GM23338 (cell line): ENCODE measurements at regions not wholly inside any gene's neighbourhood (a gene's known extent, or its start where the extent isn't known, plus 50 kb on each side); places are given as distances from the start of the nearest gene placed in this dataset.

Source experiments
- ATAC-seq: fragments of 200-7000 bp; cut with Tn5 transposase; 3 replicates; pipeline ENCODE4 v1.9.1; 2020
- DNase-seq: peaks from one replicate; pipeline ENCODE4 v3.0.0-alpha.2; 2015; ENCODE audit warnings: low spot score
- H2AFZ ChIP-seq: fragments of 200-600 bp; sonication (generic); 2 replicates; pipeline ENCODE4 v1.8.0; 2016; ENCODE audit warnings: antibody characterized with exemption, mild to moderate bottlenecking, moderate library complexity
- H3F3A ChIP-seq: fragments of 200-600 bp; sonication (generic); replicated peaks from 2 replicates; pipeline ENCODE4 v1.8.0; 2017; ENCODE audit warnings: antibody characterized with exemption, mixed run types, low read depth
- H3K27ac ChIP-seq: fragments of 200-600 bp; sonication (generic); 2 replicates; pipeline ENCODE4 v1.6.1; 2016; ENCODE audit warnings: low read depth
- H3K27me3 ChIP-seq: fragments of 200-600 bp; sonication (generic); 2 replicates; pipeline ENCODE4 v1.8.0; 2016; ENCODE audit warnings: mild to moderate bottlenecking, mixed run types, moderate library complexity; ENCODE audit not compliant: insufficient read depth
- H3K36me3 ChIP-seq: fragments of 200-600 bp; sonication (generic); 2 replicates; pipeline ENCODE4 v1.8.0; 2016; ENCODE audit warnings: mild to moderate bottlenecking; ENCODE audit not compliant: insufficient read depth
- H3K4me1 ChIP-seq: fragments of 200-600 bp; sonication (generic); 2 replicates; pipeline ENCODE4 v1.8.0; 2016; ENCODE audit warnings: mild to moderate bottlenecking, moderate library complexity; ENCODE audit not compliant: insufficient read depth
- H3K4me2 ChIP-seq: fragments of 200-600 bp; sonication (generic); 2 replicates; pipeline ENCODE4 v1.7.1; 2017; ENCODE audit warnings: mixed run types
- H3K4me3 ChIP-seq: fragments of 200-600 bp; sonication (generic); 2 replicates; pipeline ENCODE4 v1.6.1; 2016; ENCODE audit warnings: mixed run types
- H3K79me2 ChIP-seq: fragments of 200-600 bp; sonication (generic); replicated peaks from 2 replicates; pipeline ENCODE4 v1.8.0; 2017; ENCODE audit warnings: mild to moderate bottlenecking; ENCODE audit not compliant: insufficient read depth
- H3K9me2 ChIP-seq: fragments of 200-600 bp; sonication (generic); 2 replicates; pipeline ENCODE4 v1.8.0; 2017; ENCODE audit not compliant: insufficient read depth
- H4K20me1 ChIP-seq: fragments of 200-600 bp; sonication (generic); replicated peaks from 2 replicates; pipeline ENCODE4 v1.8.0; 2017; ENCODE audit warnings: mild to moderate bottlenecking; ENCODE audit not compliant: insufficient read depth
- H3K27ac Mint-ChIP-seq: 2 replicates; pipeline ENCODE4 v1.8.0; 2020; ENCODE audit warnings: inconsistent platforms, mild to moderate bottlenecking, moderate library complexity, mixed read lengths
- H3K27me3 Mint-ChIP-seq: 3 replicates; pipeline ENCODE4 v1.8.0; 2022; ENCODE audit warnings: low read depth, mild to moderate bottlenecking, moderate library complexity, mixed read lengths, inconsistent platforms; ENCODE audit not compliant: insufficient read depth, poor library complexity
- H3K36me3 Mint-ChIP-seq: 3 replicates; pipeline ENCODE4 v1.8.0; 2021; ENCODE audit warnings: low read depth, mild to moderate bottlenecking, inconsistent platforms, moderate library complexity, mixed read lengths
- H3K4me1 Mint-ChIP-seq: 3 replicates; pipeline ENCODE4 v1.8.0; 2020; ENCODE audit warnings: mild to moderate bottlenecking, inconsistent platforms, mixed read lengths
- H3K4me3 Mint-ChIP-seq: 3 replicates; pipeline ENCODE4 v1.8.0; 2021; ENCODE audit warnings: moderate library complexity, mild to moderate bottlenecking, inconsistent platforms, mixed read lengths
- H3K9me3 Mint-ChIP-seq: 3 replicates; pipeline ENCODE4 v1.8.0; 2020; ENCODE audit warnings: moderate library complexity, mild to moderate bottlenecking, inconsistent platforms, mixed read lengths
- CREB1 ChIP-seq: fragments of 250-450 bp; sonication (Bioruptor Pico); IDR thresholded peaks from 2 replicates; pipeline ENCODE4 v1.5.0; 2020; ENCODE audit warnings: low read depth, mild to moderate bottlenecking, moderate library complexity
- EZH2 ChIP-seq: fragments of 200-600 bp; sonication (generic); IDR thresholded peaks from one replicate; pipeline ENCODE4 v1.8.0; 2017; ENCODE audit warnings: antibody characterized with exemption, mild to moderate bottlenecking, low read depth; ENCODE audit not compliant: unreplicated experiment
- EZH2phosphoT487 ChIP-seq: fragments of 200-600 bp; sonication (generic); IDR thresholded peaks from one replicate; pipeline ENCODE4 v1.8.1; 2018; ENCODE audit warnings: antibody characterized with exemption; ENCODE audit not compliant: unreplicated experiment
- JUNB ChIP-seq: IDR thresholded peaks from one replicate; pipeline ENCODE4 v1.6.1; 2016; ENCODE audit warnings: antibody characterized with exemption; ENCODE audit not compliant: unreplicated experiment
- NANOG ChIP-seq: IDR thresholded peaks from 2 replicates; pipeline ENCODE4 v1.6.1; 2016; ENCODE audit warnings: antibody characterized with exemption, borderline replicate concordance
- POLR2AphosphoS5 ChIP-seq: IDR thresholded peaks from 2 replicates; pipeline ENCODE4 v1.6.1; 2016; ENCODE audit warnings: antibody characterized with exemption, low read depth
- STAT1 ChIP-seq: IDR thresholded peaks from one replicate; pipeline ENCODE4 v1.6.1; 2016; ENCODE audit warnings: antibody characterized with exemption; ENCODE audit not compliant: unreplicated experiment
- ZNF114 ChIP-seq: fragments of 250-450 bp; sonication (Bioruptor Pico); IDR thresholded peaks from 2 replicates; pipeline ENCODE4 v1.5.0; 2020; ENCODE audit warnings: mild to moderate bottlenecking, moderate library complexity
- ZNF331 ChIP-seq: fragments of 250-450 bp; sonication (Bioruptor Pico); IDR thresholded peaks from 2 replicates; pipeline ENCODE4 v1.5.0; 2020; ENCODE audit warnings: low read depth, mild to moderate bottlenecking, moderate library complexity
- TF ChIP-seq, protein P1 (sequence below): IDR thresholded peaks from one replicate; pipeline ENCODE4 v1.6.1; 2018; ENCODE audit warnings: antibody characterized with exemption; ENCODE audit not compliant: unreplicated experiment
- TF ChIP-seq, protein P2 (sequence below): fragments of 250-450 bp; sonication (Bioruptor Pico); IDR thresholded peaks from 2 replicates; pipeline ENCODE4 v1.5.0; 2020; ENCODE audit warnings: mild to moderate bottlenecking, moderate library complexity
- TF ChIP-seq, protein P3 (sequence below): IDR thresholded peaks from 2 replicates; pipeline ENCODE4 v1.6.1; 2016; ENCODE audit warnings: antibody characterized with exemption
- TF ChIP-seq, protein P4 (sequence below), 2 experiments: fragments of 200-600 bp in 1 of 2; sonication (generic) in 1 of 2; conservative IDR thresholded peaks; 2 replicates each; pipeline versions ENCODE4 v1.5.1 to v1.6.1; 2016 to 2017; ENCODE audit warnings: antibody characterized with exemption in 2 of 2, low read depth in 2 of 2, mild to moderate bottlenecking in 2 of 2, moderate library complexity in 1 of 2

DNA sequence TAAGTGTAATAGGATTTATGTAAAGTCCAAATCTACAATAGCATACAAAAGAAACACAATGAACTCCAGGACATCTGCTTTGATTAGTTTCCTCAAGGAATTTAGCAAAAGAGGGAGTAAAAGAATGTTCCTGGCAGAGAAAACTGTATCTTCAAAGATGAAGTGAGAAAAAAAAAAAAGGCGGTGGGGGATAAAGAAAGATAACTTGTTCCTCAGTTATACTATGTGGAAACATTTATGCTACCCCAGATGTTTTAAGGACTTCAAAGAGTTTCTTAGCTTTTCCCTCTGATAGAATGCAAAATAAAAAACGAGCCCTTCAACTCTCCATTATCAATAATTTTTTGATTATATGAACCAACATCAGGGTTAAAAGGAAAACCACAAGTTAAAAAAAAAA, 908.9 kb upstream of the ADGRL2 start:
- Mint-ChIP-seq H3K4me3 (no peak overlapping the region), H3K27me3 (no peaks in the 10 kb centered on the region), H3K9me3 (no peaks in the 10 kb centered on the region), H3K27ac (no peak overlapping the region), H3K36me3 (no peaks in the 10 kb centered on the region), H3K4me1 (peaks cover 23% of the 10 kb centered on the region)
- no peaks in the 10 kb centered on the region for H3K36me3 ChIP-seq
- no peaks in the 10 kb centered on the region for H3K27me3 ChIP-seq
- no peak for TF ChIP-seq NANOG
- TF ChIP-seq, protein P1, sequence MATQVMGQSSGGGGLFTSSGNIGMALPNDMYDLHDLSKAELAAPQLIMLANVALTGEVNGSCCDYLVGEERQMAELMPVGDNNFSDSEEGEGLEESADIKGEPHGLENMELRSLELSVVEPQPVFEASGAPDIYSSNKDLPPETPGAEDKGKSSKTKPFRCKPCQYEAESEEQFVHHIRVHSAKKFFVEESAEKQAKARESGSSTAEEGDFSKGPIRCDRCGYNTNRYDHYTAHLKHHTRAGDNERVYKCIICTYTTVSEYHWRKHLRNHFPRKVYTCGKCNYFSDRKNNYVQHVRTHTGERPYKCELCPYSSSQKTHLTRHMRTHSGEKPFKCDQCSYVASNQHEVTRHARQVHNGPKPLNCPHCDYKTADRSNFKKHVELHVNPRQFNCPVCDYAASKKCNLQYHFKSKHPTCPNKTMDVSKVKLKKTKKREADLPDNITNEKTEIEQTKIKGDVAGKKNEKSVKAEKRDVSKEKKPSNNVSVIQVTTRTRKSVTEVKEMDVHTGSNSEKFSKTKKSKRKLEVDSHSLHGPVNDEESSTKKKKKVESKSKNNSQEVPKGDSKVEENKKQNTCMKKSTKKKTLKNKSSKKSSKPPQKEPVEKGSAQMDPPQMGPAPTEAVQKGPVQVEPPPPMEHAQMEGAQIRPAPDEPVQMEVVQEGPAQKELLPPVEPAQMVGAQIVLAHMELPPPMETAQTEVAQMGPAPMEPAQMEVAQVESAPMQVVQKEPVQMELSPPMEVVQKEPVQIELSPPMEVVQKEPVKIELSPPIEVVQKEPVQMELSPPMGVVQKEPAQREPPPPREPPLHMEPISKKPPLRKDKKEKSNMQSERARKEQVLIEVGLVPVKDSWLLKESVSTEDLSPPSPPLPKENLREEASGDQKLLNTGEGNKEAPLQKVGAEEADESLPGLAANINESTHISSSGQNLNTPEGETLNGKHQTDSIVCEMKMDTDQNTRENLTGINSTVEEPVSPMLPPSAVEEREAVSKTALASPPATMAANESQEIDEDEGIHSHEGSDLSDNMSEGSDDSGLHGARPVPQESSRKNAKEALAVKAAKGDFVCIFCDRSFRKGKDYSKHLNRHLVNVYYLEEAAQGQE: no peak
- TF ChIP-seq, protein P2, sequence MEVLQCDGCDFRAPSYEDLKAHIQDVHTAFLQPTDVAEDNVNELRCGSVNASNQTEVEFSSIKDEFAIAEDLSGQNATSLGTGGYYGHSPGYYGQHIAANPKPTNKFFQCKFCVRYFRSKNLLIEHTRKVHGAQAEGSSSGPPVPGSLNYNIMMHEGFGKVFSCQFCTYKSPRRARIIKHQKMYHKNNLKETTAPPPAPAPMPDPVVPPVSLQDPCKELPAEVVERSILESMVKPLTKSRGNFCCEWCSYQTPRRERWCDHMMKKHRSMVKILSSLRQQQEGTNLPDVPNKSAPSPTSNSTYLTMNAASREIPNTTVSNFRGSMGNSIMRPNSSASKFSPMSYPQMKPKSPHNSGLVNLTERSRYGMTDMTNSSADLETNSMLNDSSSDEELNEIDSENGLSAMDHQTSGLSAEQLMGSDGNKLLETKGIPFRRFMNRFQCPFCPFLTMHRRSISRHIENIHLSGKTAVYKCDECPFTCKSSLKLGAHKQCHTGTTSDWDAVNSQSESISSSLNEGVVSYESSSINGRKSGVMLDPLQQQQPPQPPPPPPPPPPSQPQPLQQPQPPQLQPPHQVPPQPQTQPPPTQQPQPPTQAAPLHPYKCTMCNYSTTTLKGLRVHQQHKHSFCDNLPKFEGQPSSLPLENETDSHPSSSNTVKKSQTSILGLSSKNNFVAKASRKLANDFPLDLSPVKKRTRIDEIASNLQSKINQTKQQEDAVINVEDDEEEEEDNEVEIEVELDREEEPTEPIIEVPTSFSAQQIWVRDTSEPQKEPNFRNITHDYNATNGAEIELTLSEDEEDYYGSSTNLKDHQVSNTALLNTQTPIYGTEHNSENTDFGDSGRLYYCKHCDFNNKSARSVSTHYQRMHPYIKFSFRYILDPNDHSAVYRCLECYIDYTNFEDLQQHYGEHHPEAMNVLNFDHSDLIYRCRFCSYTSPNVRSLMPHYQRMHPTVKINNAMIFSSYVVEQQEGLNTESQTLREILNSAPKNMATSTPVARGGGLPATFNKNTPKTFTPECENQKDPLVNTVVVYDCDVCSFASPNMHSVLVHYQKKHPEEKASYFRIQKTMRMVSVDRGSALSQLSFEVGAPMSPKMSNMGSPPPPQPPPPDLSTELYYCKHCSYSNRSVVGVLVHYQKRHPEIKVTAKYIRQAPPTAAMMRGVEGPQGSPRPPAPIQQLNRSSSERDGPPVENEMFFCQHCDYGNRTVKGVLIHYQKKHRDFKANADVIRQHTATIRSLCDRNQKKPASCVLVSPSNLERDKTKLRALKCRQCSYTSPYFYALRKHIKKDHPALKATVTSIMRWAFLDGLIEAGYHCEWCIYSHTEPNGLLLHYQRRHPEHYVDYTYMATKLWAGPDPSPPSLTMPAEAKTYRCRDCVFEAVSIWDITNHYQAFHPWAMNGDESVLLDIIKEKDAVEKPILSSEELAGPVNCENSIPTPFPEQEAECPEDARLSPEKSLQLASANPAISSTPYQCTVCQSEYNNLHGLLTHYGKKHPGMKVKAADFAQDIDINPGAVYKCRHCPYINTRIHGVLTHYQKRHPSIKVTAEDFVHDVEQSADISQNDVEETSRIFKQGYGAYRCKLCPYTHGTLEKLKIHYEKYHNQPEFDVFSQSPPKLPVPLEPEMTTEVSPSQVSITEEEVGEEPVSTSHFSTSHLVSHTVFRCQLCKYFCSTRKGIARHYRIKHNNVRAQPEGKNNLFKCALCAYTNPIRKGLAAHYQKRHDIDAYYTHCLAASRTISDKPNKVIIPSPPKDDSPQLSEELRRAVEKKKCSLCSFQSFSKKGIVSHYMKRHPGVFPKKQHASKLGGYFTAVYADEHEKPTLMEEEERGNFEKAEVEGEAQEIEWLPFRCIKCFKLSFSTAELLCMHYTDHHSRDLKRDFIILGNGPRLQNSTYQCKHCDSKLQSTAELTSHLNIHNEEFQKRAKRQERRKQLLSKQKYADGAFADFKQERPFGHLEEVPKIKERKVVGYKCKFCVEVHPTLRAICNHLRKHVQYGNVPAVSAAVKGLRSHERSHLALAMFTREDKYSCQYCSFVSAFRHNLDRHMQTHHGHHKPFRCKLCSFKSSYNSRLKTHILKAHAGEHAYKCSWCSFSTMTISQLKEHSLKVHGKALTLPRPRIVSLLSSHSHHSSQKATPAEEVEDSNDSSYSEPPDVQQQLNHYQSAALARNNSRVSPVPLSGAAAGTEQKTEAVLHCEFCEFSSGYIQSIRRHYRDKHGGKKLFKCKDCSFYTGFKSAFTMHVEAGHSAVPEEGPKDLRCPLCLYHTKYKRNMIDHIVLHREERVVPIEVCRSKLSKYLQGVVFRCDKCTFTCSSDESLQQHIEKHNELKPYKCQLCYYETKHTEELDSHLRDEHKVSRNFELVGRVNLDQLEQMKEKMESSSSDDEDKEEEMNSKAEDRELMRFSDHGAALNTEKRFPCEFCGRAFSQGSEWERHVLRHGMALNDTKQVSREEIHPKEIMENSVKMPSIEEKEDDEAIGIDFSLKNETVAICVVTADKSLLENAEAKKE: no peak
- no peak for TF ChIP-seq ZNF331 (CRISPR knock-in tag)
- TF ChIP-seq CREB1 (CRISPR knock-in tag): no peak
- TF ChIP-seq STAT1: no peak
- no peak for TF ChIP-seq EZH2phosphoT487
- no peak for TF ChIP-seq EZH2
- TF ChIP-seq ZNF114 (CRISPR knock-in tag): no peak
- TF ChIP-seq JUNB: no peak
- TF ChIP-seq, protein P3, sequence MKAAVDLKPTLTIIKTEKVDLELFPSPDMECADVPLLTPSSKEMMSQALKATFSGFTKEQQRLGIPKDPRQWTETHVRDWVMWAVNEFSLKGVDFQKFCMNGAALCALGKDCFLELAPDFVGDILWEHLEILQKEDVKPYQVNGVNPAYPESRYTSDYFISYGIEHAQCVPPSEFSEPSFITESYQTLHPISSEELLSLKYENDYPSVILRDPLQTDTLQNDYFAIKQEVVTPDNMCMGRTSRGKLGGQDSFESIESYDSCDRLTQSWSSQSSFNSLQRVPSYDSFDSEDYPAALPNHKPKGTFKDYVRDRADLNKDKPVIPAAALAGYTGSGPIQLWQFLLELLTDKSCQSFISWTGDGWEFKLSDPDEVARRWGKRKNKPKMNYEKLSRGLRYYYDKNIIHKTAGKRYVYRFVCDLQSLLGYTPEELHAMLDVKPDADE: no peak
- TF ChIP-seq POLR2AphosphoS5: no peak
- TF ChIP-seq, protein P4, sequence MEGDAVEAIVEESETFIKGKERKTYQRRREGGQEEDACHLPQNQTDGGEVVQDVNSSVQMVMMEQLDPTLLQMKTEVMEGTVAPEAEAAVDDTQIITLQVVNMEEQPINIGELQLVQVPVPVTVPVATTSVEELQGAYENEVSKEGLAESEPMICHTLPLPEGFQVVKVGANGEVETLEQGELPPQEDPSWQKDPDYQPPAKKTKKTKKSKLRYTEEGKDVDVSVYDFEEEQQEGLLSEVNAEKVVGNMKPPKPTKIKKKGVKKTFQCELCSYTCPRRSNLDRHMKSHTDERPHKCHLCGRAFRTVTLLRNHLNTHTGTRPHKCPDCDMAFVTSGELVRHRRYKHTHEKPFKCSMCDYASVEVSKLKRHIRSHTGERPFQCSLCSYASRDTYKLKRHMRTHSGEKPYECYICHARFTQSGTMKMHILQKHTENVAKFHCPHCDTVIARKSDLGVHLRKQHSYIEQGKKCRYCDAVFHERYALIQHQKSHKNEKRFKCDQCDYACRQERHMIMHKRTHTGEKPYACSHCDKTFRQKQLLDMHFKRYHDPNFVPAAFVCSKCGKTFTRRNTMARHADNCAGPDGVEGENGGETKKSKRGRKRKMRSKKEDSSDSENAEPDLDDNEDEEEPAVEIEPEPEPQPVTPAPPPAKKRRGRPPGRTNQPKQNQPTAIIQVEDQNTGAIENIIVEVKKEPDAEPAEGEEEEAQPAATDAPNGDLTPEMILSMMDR (conservative IDR thresholded peaks at IDR 0.05; ENCODE audit: low read depth in 2 of 2): no peak
- no peak overlapping the region for H2AFZ ChIP-seq
- no peaks in the 10 kb centered on the region for H3K9me2 ChIP-seq
- no peaks in the 10 kb centered on the region for H3F3A ChIP-seq
- DNase-seq (no peak), ATAC-seq (no peak)
- no peak overlapping the region for H3K4me3 ChIP-seq
- H3K27ac ChIP-seq: no peak overlapping the region
- peaks cover 10% of the 10 kb centered on the region; the same call in 1 of the 2 replicates for H3K4me1 ChIP-seq
- H4K20me1 ChIP-seq: no peaks in the 10 kb centered on the region
- no peak overlapping the region for H3K4me2 ChIP-seq
- H3K79me2 ChIP-seq: no peaks in the 10 kb centered on the region
